ENCODE measurements at regions not wholly inside any gene's neighbourhood (a gene's known extent, or its start where the extent isn't known, plus 50 kb on each side); places are given as distances from the start of the nearest gene placed in this dataset.

- Histone ChIP-seq H3K27me3 (ENCODE audit: control insufficient read depth, insufficient read depth, low read length) (no peaks in the 10 kb centered on the region), H3K36me3 (ENCODE audit: control insufficient read depth, insufficient read depth, low read length) (no peaks in the 10 kb centered on the region), H3K27ac (ENCODE audit: low read length) (no peak overlapping the region), H3K4me1 (ENCODE audit: control insufficient read depth, insufficient read depth, low read length) (no peaks in the 10 kb centered on the region), H3K9me3 (ENCODE audit: control insufficient read depth, insufficient read depth, low read depth, low read length) (no peaks in the 10 kb centered on the region), H3K4me3 (ENCODE audit: low read depth in 2 of 2, low read length in 2 of 2) (no peak overlapping the region)
- in situ Hi-C loops (cut with HindIII; ENCODE audit: low pct_unique_long_range_greater_than_20kb, low sequenced_read_pairs) = no loop called here
- ChIA-PET CTCF (no interaction called here), POLR2A (no interaction called here)
- DNase-seq (ENCODE audit: low read depth, low spot score) (no peak), ATAC-seq (no peak)
- TF ChIP-seq TCF7L2 (IDR thresholded peaks at IDR 0.05; ENCODE audit: low read depth, low read length) (no peak), CTCF (IDR thresholded peaks at IDR 0.05) (no peak), POLR2AphosphoS5 (IDR thresholded peaks at IDR 0.05; ENCODE audit: low read depth, low read length) (no peak), SIN3A (IDR thresholded peaks at IDR 0.05; ENCODE audit: borderline replicate concordance, insufficient read depth, low read depth, low read length) (no peak)
- TF ChIP-seq, protein P1, sequence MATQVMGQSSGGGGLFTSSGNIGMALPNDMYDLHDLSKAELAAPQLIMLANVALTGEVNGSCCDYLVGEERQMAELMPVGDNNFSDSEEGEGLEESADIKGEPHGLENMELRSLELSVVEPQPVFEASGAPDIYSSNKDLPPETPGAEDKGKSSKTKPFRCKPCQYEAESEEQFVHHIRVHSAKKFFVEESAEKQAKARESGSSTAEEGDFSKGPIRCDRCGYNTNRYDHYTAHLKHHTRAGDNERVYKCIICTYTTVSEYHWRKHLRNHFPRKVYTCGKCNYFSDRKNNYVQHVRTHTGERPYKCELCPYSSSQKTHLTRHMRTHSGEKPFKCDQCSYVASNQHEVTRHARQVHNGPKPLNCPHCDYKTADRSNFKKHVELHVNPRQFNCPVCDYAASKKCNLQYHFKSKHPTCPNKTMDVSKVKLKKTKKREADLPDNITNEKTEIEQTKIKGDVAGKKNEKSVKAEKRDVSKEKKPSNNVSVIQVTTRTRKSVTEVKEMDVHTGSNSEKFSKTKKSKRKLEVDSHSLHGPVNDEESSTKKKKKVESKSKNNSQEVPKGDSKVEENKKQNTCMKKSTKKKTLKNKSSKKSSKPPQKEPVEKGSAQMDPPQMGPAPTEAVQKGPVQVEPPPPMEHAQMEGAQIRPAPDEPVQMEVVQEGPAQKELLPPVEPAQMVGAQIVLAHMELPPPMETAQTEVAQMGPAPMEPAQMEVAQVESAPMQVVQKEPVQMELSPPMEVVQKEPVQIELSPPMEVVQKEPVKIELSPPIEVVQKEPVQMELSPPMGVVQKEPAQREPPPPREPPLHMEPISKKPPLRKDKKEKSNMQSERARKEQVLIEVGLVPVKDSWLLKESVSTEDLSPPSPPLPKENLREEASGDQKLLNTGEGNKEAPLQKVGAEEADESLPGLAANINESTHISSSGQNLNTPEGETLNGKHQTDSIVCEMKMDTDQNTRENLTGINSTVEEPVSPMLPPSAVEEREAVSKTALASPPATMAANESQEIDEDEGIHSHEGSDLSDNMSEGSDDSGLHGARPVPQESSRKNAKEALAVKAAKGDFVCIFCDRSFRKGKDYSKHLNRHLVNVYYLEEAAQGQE (IDR thresholded peaks at IDR 0.05; ENCODE audit: insufficient read depth in 1 of 2, low read depth in 2 of 2, low read length in 1 of 2) = no peak
- BruUV-seq (replicated peaks) = no TSS peak
- intact Hi-C loops (cut with micrococcal nuclease; ENCODE audit: unreplicated experiment) = no loop called here
Observed at GRCh38 chr16:35687071-35687470, 2227.7 kb downstream of the TP53TG3F start.

DNA sequence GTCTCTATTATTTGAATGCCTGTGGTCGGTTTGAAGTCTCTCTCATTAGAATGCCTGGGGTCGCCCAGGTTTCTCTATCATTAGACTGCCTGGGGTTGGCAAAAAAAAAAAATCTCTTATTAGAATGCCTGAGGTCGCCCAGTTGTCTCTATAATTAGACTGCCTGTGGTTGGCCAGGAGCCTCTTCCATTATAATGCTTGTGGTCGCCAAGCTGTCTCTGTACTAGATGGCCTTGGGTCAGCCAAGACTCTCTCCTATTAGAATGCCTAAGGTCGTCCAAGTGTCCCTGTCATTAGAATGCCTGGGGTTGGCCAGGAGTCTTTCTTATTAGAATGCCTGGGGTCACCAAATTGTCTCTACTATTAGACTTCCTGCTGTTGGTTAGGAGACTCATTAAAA, 2228.4 kb downstream of the TP53TG3F start:
- BruUV-seq (replicated peaks) = no TSS peak
- ATAC-seq = no peak
- H3K36me3 ChIP-seq (ENCODE audit: control insufficient read depth, insufficient read depth, low read length) = no peaks in the 10 kb centered on the region
- in situ Hi-C loops (cut with HindIII; ENCODE audit: low pct_unique_long_range_greater_than_20kb, low sequenced_read_pairs) = no loop called here
- H3K27ac ChIP-seq (ENCODE audit: low read length) = no peak overlapping the region
- intact Hi-C loops (cut with micrococcal nuclease; ENCODE audit: unreplicated experiment) = no loop called here
- no peaks in the 10 kb centered on the region for H3K4me1 ChIP-seq (ENCODE audit: control insufficient read depth, insufficient read depth, low read length)
- ChIA-PET POLR2A (no interaction called here), CTCF (no interaction called here)
- no peaks in the 10 kb centered on the region for H3K27me3 ChIP-seq (ENCODE audit: control insufficient read depth, insufficient read depth, low read length)
- H3K9me3 ChIP-seq (ENCODE audit: control insufficient read depth, insufficient read depth, low read depth, low read length) = no peaks in the 10 kb centered on the region
- no peak for TF ChIP-seq TCF7L2 (IDR thresholded peaks at IDR 0.05; ENCODE audit: low read depth, low read length)
- TF ChIP-seq, protein P1 (IDR thresholded peaks at IDR 0.05; ENCODE audit: insufficient read depth in 1 of 2, low read depth in 2 of 2, low read length in 1 of 2) = no peak
- no peak for TF ChIP-seq POLR2AphosphoS5 (IDR thresholded peaks at IDR 0.05; ENCODE audit: low read depth, low read length)
- no peak for TF ChIP-seq SIN3A (IDR thresholded peaks at IDR 0.05; ENCODE audit: borderline replicate concordance, insufficient read depth, low read depth, low read length)
- TF ChIP-seq CTCF (IDR thresholded peaks at IDR 0.05) = no peak
- no peak for DNase-seq (ENCODE audit: low read depth, low spot score)
- H3K4me3 ChIP-seq (ENCODE audit: low read depth in 2 of 2, low read length in 2 of 2) = no peak overlapping the region

Data from Panc1 (cell line).